HL-60 (cell line): ENCODE measurements at regions not wholly inside any gene's neighbourhood (a gene's known extent, or its start where the extent isn't known, plus 50 kb on each side); places are given as distances from the start of the nearest gene placed in this dataset.

ENCODE experiments used
- GABPA ChIP-seq: IDR thresholded peaks from 2 replicates; pipeline ENCODE4 v1.6.1; 2012; ENCODE audit warnings: low read depth
- POLR2AphosphoS5 ChIP-seq: IDR thresholded peaks from 2 replicates; pipeline ENCODE4 v1.6.1; 2012; ENCODE audit warnings: low read depth
- TF ChIP-seq, protein P1 (sequence below): IDR thresholded peaks from one replicate; pipeline ENCODE4 v1.5.1; 2011; ENCODE audit warnings: low read length, control low read depth, inconsistent platforms; ENCODE audit not compliant: insufficient read depth
- TF ChIP-seq, protein P2 (sequence below): IDR thresholded peaks from 2 replicates; pipeline ENCODE4 v1.6.1; 2012; ENCODE audit warnings: low read depth; ENCODE audit not compliant: insufficient replicate concordance

DNA sequence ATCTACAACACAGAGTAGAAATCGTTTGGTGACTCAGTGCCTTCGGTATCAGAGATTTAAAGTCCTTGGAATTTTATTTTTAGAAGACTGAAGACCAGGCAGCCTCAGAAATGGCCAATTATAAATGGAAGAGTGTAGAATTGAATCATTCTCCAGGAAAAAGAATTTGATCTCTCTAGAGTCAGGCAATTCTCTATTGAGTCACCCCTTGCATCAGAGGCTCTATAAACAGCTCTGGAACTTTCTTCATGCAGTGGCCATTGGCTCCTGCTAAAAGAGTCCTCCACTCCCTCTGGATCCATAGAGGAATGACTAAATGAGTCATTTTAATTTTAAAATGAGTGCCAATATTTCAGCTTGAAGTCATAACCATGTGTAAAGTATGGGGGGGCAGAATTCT, 816.2 kb downstream of the TDRD15 start:
- TF ChIP-seq, protein P1, sequence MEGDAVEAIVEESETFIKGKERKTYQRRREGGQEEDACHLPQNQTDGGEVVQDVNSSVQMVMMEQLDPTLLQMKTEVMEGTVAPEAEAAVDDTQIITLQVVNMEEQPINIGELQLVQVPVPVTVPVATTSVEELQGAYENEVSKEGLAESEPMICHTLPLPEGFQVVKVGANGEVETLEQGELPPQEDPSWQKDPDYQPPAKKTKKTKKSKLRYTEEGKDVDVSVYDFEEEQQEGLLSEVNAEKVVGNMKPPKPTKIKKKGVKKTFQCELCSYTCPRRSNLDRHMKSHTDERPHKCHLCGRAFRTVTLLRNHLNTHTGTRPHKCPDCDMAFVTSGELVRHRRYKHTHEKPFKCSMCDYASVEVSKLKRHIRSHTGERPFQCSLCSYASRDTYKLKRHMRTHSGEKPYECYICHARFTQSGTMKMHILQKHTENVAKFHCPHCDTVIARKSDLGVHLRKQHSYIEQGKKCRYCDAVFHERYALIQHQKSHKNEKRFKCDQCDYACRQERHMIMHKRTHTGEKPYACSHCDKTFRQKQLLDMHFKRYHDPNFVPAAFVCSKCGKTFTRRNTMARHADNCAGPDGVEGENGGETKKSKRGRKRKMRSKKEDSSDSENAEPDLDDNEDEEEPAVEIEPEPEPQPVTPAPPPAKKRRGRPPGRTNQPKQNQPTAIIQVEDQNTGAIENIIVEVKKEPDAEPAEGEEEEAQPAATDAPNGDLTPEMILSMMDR = no peak
- TF ChIP-seq POLR2AphosphoS5 = no peak
- TF ChIP-seq, protein P2, sequence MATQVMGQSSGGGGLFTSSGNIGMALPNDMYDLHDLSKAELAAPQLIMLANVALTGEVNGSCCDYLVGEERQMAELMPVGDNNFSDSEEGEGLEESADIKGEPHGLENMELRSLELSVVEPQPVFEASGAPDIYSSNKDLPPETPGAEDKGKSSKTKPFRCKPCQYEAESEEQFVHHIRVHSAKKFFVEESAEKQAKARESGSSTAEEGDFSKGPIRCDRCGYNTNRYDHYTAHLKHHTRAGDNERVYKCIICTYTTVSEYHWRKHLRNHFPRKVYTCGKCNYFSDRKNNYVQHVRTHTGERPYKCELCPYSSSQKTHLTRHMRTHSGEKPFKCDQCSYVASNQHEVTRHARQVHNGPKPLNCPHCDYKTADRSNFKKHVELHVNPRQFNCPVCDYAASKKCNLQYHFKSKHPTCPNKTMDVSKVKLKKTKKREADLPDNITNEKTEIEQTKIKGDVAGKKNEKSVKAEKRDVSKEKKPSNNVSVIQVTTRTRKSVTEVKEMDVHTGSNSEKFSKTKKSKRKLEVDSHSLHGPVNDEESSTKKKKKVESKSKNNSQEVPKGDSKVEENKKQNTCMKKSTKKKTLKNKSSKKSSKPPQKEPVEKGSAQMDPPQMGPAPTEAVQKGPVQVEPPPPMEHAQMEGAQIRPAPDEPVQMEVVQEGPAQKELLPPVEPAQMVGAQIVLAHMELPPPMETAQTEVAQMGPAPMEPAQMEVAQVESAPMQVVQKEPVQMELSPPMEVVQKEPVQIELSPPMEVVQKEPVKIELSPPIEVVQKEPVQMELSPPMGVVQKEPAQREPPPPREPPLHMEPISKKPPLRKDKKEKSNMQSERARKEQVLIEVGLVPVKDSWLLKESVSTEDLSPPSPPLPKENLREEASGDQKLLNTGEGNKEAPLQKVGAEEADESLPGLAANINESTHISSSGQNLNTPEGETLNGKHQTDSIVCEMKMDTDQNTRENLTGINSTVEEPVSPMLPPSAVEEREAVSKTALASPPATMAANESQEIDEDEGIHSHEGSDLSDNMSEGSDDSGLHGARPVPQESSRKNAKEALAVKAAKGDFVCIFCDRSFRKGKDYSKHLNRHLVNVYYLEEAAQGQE = no peak
- no peak for TF ChIP-seq GABPA
